Esophagus squamous epithelium (tissue), 5 donors: ENCODE measurements at regions not wholly inside any gene's neighbourhood (a gene's known extent, or its start where the extent isn't known, plus 50 kb on each side); places are given as distances from the start of the nearest gene placed in this dataset.

Experiments used
- DNase-seq: peaks from one replicate; lab custom pipeline; 2025; lab: John Stamatoyannopoulos, UW
- H3K27ac ChIP-seq, 4 donors: fragments of 200-600 bp; sonication (generic); one replicate each; pipeline ENCODE4 v1.5.1; 2016 to 2019; ENCODE audit warnings: mild to moderate bottlenecking in 1 of 4
- H3K27me3 ChIP-seq, 4 donors: fragments of 200-600 bp; sonication (generic); 1 replicate in 3 of 4; 2 replicates in 1 of 4; pipeline versions ENCODE4 v1.5.1 to v1.6.0; 2017 to 2021; ENCODE audit warnings: antibody characterized with exemption in 1 of 4
- H3K36me3 ChIP-seq, 3 donors: fragments of 200-600 bp; sonication (generic); one replicate each; pipeline ENCODE4 v1.5.1; 2016 to 2019
- H3K4me1 ChIP-seq, 3 donors: fragments of 200-600 bp; sonication (generic); one replicate each; pipeline ENCODE4 v1.5.1; 2017 to 2019
- H3K4me3 ChIP-seq, 4 donors: fragments of 200-600 bp; sonication (generic); 1 replicate in 3 of 4; 2 replicates in 1 of 4; pipeline ENCODE4 v1.5.1; 2016 to 2019; ENCODE audit warnings: mild to moderate bottlenecking in 2 of 4, moderate library complexity in 1 of 4
- H3K9me3 ChIP-seq, 3 donors: fragments of 200-600 bp; sonication (generic); one replicate each; pipeline ENCODE4 v1.5.1; 2016 to 2019
- POLR2A ChIP-seq, 4 donors: fragments of 450-650 bp; IDR thresholded peaks; one replicate each; pipeline ENCODE4 v1.6.1; 2017; ENCODE audit warnings: antibody characterized with exemption in 4 of 4, mild to moderate bottlenecking in 4 of 4, moderate library complexity in 3 of 4
- WGBS, 2 donors: methylation state at CpG; one replicate each; pipeline ENCODE4 v1.1.5; 2018; 5-methylcytosine and 5-hydroxymethylcytosine counted together
- intact Hi-C: fragments of 100-400 bp; cut with DNase I; formaldehyde crosslinking; loops from one replicate; pipeline ENCODE4 v1.15.0; 2022
- TF ChIP-seq, protein P1 (sequence below), 6 experiments: fragments of 450-650 bp in 4 of 6; fragments of 200-600 bp in 2 of 6; sonication (generic) in 2 of 6; IDR thresholded peaks; one replicate each; pipeline ENCODE4 v1.5.1; 2016 to 2019; ENCODE audit warnings: antibody characterized with exemption in 6 of 6, mild to moderate bottlenecking in 4 of 6, moderate library complexity in 4 of 6
- donor health status: DM: yes; HTN: yes; CAD: no.

DNA sequence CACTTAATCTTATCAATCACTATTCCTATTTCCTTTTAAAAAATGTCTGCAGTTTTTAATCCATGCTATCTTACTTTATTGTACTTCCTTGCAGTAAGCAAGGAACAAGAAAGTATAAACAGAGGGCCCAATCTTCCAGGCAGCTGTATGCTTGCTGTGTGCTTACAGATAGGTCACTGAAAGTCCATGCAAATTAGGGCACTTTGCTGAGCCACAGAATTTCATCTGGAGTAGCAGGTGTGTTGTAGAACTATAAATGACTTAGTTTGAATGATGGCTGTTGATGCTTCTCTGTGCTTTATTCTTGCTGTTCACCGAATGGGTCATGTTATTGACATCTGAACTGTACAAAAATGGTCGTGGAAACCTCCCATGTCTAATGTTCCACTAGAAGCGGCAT lies 154.6 kb downstream of the ATOH1 start:
- Histone ChIP-seq H3K27me3 (no peaks in the 10 kb centered on the region), H3K4me1 (no peaks in the 10 kb centered on the region), H3K36me3 (no peaks in the 10 kb centered on the region), H3K4me3 (no peak overlapping the region), H3K9me3 (peaks cover 0 to under 1% (median 0%) of the 10 kb centered on the region in 3 donors), H3K27ac (no peak overlapping the region)
- WGBS, 2 donors, result 66 to 71% methylated on average over 3 of the region's 3 CpGs
- no peak for DNase-seq
- intact Hi-C loops, result no loop called here
- TF ChIP-seq, protein P1, sequence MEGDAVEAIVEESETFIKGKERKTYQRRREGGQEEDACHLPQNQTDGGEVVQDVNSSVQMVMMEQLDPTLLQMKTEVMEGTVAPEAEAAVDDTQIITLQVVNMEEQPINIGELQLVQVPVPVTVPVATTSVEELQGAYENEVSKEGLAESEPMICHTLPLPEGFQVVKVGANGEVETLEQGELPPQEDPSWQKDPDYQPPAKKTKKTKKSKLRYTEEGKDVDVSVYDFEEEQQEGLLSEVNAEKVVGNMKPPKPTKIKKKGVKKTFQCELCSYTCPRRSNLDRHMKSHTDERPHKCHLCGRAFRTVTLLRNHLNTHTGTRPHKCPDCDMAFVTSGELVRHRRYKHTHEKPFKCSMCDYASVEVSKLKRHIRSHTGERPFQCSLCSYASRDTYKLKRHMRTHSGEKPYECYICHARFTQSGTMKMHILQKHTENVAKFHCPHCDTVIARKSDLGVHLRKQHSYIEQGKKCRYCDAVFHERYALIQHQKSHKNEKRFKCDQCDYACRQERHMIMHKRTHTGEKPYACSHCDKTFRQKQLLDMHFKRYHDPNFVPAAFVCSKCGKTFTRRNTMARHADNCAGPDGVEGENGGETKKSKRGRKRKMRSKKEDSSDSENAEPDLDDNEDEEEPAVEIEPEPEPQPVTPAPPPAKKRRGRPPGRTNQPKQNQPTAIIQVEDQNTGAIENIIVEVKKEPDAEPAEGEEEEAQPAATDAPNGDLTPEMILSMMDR (IDR thresholded peaks at IDR 0.05), result no peak
- no peak for TF ChIP-seq POLR2A (IDR thresholded peaks at IDR 0.05)

DNA sequence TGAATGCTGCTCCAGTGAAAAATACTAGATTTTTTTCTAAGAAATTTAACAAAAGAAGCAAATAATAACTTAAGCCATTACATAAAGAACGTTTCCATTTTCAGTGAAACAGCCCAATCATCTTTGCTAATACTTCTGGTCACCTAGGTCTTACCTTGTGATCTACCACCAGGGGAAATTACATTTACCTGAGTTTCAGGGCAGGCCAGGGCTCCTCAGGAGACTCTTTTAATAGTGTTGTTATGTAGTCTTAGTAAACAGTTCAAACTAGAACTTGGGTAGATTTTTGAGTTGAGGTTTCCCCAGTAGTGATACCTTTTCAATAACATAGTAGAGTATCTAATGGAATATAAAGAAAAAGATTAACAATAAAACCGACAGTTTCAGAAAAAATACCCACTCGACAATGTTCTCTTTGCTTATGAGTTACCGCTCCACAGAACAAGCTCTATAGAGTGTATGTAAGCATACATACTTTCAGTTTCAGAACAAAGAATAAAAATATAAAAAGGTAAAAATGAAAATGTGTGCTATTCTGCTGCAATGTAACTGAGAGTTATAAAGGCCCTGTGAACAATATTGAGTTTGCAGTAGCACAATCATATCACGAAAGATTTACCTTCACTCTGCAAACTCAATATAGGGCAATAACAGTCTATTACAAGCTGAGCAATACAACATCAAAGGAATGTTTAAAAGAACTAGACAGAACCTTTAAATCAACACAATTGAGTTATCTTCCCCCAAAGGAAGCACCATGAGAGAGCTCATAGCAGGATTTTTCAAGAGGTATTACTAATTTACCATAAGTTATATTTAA lies 165.8 kb downstream of the ATOH1 start:
- intact Hi-C loops, result no loop called here
- Histone ChIP-seq H3K27me3 (no peaks in the 10 kb centered on the region), H3K4me3 (no peak overlapping the region), H3K4me1 (no peaks in the 10 kb centered on the region), H3K9me3 (no peaks in the 10 kb centered on the region), H3K27ac (no peak overlapping the region), H3K36me3 (no peaks in the 10 kb centered on the region)
- DNase-seq, result no peak
- no peak for TF ChIP-seq POLR2A (IDR thresholded peaks at IDR 0.05)
- TF ChIP-seq, protein P1 (IDR thresholded peaks at IDR 0.05), result no peak
- 54 to 70% methylated on average over 5 of the region's 5 CpGs for WGBS, 2 donors

DNA sequence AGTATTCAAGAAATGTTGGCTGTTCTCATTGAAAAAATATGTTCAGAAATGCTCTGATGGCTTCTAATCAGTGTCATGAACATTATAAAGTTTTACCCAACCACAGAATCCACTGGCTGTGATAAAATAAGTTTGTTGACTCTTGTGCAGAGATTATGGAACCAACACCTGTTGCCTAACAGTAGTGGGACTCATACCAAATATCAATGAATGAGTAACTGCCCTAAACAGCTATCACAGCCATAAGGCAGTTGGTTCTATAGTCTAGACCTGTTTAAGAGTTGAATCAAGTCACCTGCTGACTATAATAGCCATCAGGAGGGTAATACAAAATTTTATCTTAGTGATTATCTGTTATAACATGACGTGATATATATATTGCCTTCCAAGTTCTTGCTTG lies 168.3 kb downstream of the ATOH1 start:
- H3K4me3 ChIP-seq, result no peak overlapping the region
- no peaks in the 10 kb centered on the region for H3K4me1 ChIP-seq
- no peaks in the 10 kb centered on the region for H3K36me3 ChIP-seq
- no peak overlapping the region for H3K27ac ChIP-seq
- H3K27me3 ChIP-seq, result no peaks in the 10 kb centered on the region
- no peak for DNase-seq
- no peaks in the 10 kb centered on the region for H3K9me3 ChIP-seq
- 50 to 80% methylated on average over 1 of the region's 1 CpG for WGBS, 2 donors
- intact Hi-C loops, result no loop called here
- TF ChIP-seq, protein P1 (IDR thresholded peaks at IDR 0.05), result no peak
- TF ChIP-seq POLR2A (IDR thresholded peaks at IDR 0.05), result no peak

DNA sequence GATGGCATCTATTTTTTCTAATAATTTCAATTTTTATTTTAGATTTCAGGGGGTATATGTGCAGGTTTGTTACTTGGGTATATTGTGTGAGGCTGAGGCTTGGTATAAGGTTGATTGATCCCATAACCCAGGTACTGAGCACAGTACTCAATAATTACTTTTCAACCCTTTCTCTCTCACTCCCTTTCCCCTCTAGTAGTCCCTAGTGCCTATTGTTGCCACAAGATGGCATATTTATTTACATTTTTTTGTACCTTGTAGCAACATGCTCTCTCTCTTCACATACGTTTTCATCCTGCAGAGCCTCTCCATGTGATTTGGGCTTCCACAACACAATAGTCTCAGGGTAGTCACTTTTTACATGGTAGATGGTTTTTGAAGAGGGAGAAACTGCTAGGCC lies 172.0 kb downstream of the ATOH1 start:
- no peaks in the 10 kb centered on the region for H3K27me3 ChIP-seq
- no peak overlapping the region for H3K4me3 ChIP-seq
- 17 to 20% methylated on average over 1 of the region's 1 CpG for WGBS, 2 donors
- no peak for TF ChIP-seq POLR2A (IDR thresholded peaks at IDR 0.05)
- no peaks in the 10 kb centered on the region for H3K36me3 ChIP-seq
- no peak for DNase-seq
- intact Hi-C loops, result no loop called here
- H3K9me3 ChIP-seq, result no peaks in the 10 kb centered on the region
- H3K27ac ChIP-seq, result no peak overlapping the region
- no peaks in the 10 kb centered on the region for H3K4me1 ChIP-seq

DNA sequence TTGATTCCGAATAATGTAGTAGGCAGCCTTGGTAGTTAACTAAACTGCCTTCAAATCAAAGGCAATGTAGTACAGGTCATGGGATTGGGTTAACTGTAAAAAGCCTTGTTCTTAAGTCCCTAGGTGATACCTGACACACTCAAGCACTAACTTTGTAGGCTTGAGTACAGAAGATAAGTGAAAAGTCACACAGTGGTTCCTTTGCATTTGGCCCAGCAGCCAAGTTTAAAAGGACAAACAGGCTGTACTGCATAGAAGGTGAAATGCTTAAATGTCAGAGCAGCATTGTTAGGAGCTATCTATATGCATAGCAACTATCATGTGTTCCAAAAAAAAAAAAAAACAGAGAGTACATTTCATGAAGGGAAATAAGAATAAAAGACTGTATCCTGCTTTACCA lies 178.4 kb downstream of the ATOH1 start:
- TF ChIP-seq, protein P1 (IDR thresholded peaks at IDR 0.05), result no peak
- TF ChIP-seq POLR2A (IDR thresholded peaks at IDR 0.05), result no peak
- 82 to 84% methylated on average over 1 of the region's 1 CpG for WGBS, 2 donors
- Histone ChIP-seq H3K27me3 (no peaks in the 10 kb centered on the region), H3K4me1 (no peaks in the 10 kb centered on the region), H3K4me3 (no peak overlapping the region), H3K9me3 (no peaks in the 10 kb centered on the region), H3K36me3 (no peaks in the 10 kb centered on the region), H3K27ac (no peak overlapping the region)
- intact Hi-C loops, result no loop called here
- DNase-seq, result no peak
